Keratinocyte (primary cell): ENCODE measurements at regions not wholly inside any gene's neighbourhood (a gene's known extent, or its start where the extent isn't known, plus 50 kb on each side); places are given as distances from the start of the nearest gene placed in this dataset.

ENCODE experiments used
- EZH2 ChIP-seq: IDR thresholded peaks from one replicate; pipeline ENCODE4 v1.6.1; 2012; ENCODE audit warnings: inconsistent platforms, mild to moderate bottlenecking, low read length, moderate library complexity
- TF ChIP-seq, protein P1 (sequence below), 3 experiments: IDR thresholded peaks in 1 of 3; conservative IDR thresholded peaks in 1 of 3; optimal IDR thresholded peaks in 1 of 3; 2 replicates in 2 of 3; 3 replicates in 1 of 3; pipeline versions ENCODE3 to v1.5.1; 2011; ENCODE audit warnings: low read length in 3 of 3, mild to moderate bottlenecking in 3 of 3, moderate library complexity in 2 of 3, control low read depth in 1 of 3, inconsistent platforms in 1 of 3; ENCODE audit not compliant: insufficient read depth in 2 of 3; ENCODE audit errors: extremely low read depth in 1 of 3

DNA sequence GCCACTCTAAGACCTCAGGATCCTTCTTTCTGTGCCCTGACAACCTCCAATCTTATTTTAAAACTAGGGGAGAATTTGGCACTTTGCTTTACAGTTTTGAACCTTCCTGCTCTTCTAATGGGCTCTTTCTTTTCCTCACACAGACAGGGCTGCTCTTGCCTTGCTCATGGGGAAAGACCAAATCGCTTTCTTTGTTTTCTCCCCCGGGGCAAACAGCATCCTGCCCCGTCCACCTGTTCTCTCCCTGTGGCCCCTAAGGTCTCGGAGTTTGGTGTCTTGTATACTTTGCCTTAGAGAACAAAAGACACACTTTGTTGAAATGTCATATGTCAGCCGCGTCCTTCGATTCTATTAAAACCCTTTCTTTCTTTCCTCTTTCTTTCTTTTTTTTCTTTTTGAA, 306.7 kb upstream of the SALL1 start:
- TF ChIP-seq, protein P1, sequence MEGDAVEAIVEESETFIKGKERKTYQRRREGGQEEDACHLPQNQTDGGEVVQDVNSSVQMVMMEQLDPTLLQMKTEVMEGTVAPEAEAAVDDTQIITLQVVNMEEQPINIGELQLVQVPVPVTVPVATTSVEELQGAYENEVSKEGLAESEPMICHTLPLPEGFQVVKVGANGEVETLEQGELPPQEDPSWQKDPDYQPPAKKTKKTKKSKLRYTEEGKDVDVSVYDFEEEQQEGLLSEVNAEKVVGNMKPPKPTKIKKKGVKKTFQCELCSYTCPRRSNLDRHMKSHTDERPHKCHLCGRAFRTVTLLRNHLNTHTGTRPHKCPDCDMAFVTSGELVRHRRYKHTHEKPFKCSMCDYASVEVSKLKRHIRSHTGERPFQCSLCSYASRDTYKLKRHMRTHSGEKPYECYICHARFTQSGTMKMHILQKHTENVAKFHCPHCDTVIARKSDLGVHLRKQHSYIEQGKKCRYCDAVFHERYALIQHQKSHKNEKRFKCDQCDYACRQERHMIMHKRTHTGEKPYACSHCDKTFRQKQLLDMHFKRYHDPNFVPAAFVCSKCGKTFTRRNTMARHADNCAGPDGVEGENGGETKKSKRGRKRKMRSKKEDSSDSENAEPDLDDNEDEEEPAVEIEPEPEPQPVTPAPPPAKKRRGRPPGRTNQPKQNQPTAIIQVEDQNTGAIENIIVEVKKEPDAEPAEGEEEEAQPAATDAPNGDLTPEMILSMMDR (optimal IDR thresholded peaks at IDR 0.05 in 1 of 3, IDR thresholded peaks at IDR 0.05 in 1 of 3, conservative IDR thresholded peaks at IDR 0.05 in 1 of 3; ENCODE audit: extremely low read depth in 1 of 3, insufficient read depth in 2 of 3, low read length in 3 of 3) = no peak
- TF ChIP-seq EZH2 = no peak
